ENCODE measurements at regions not wholly inside any gene's neighbourhood (a gene's known extent, or its start where the extent isn't known, plus 50 kb on each side); places are given as distances from the start of the nearest gene placed in this dataset.

DNA sequence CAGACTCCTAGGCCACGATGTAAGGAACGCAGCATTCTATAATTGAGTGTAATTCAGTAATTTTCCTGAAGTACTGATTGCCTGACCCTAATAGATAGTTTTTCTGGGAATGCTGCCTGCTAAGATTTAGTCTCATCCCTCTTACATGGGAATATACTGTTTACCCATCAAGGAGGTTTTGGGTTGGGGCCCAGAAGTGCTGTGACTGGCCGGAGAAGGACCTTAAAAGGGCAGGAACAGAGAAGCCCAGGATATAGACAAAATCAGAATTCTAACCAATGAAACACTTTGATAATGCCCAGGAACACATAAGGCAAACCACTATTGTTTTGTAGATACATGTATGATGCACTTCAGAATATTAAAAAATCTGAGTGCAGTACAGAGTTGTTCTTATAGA lies 111.6 kb downstream of the RGS2 start:
- BruUV-seq (replicated peaks), result no TSS peak
- DNase-seq (ENCODE audit: low read depth, low spot score) (no peak), FAIRE-seq (no peak)
- Histone ChIP-seq H3K79me2 (ENCODE audit: control insufficient read depth, insufficient read depth, low read length) (no peaks in the 10 kb centered on the region), H3K27me3 (ENCODE audit: control insufficient read depth in 2 of 2, insufficient read depth in 2 of 2, low read length in 2 of 2) (no peaks in the 10 kb centered on the region), H3K9ac (replicated peaks; ENCODE audit: extremely low read depth, insufficient read depth, low read length) (no peak overlapping the region), H4K20me1 (replicated peaks; ENCODE audit: control insufficient read depth, extremely low read depth, insufficient read depth, low read length) (no peaks in the 10 kb centered on the region), H3K4me2 (ENCODE audit: insufficient read depth, low read length) (no peak overlapping the region), H3K27ac (ENCODE audit: insufficient read depth, low read depth, low read length) (no peak overlapping the region), H3K4me3 (replicated peaks in 1 of 3; ENCODE audit: insufficient read depth in 1 of 3, low read depth in 1 of 3, low read length in 3 of 3) (no peak overlapping the region), H3K9me3 (replicated peaks; ENCODE audit: control insufficient read depth, insufficient read depth, low read length) (no peaks in the 10 kb centered on the region), H3K9me1 (replicated peaks; ENCODE audit: control insufficient read depth, extremely low read depth, insufficient read depth, low read length) (no peaks in the 10 kb centered on the region), H3K4me1 (ENCODE audit: control insufficient read depth, extremely low read depth, insufficient read depth, low read length) (no peaks in the 10 kb centered on the region), H3K36me3 (ENCODE audit: control insufficient read depth in 2 of 2, extremely low read depth in 1 of 2, insufficient read depth in 2 of 2, low read length in 2 of 2) (no peaks in the 10 kb centered on the region), H2AFZ (ENCODE audit: low read depth, low read length) (no peak overlapping the region)
- dilution Hi-C loops (cut with MboI; ENCODE audit: extremely low pct_ligation_motif_present, low sequenced_read_pairs) (no loop called here), intact Hi-C loops (cut with micrococcal nuclease) (loop anchor here (10.0 kb wide), 1 partner anchor 46 kb away; no protein-coding TSS in a partner anchor)
- no peak for TF ChIP-seq JUN (IDR thresholded peaks at IDR 0.05; ENCODE audit: borderline replicate concordance, insufficient read depth, insufficient read length, low read depth)
- no peak for TF ChIP-seq EZH2 (IDR thresholded peaks at IDR 0.05; ENCODE audit: borderline replicate concordance, low read depth, low read length, severe bottlenecking)
- TF ChIP-seq POLR2AphosphoS5 (IDR thresholded peaks at IDR 0.05; ENCODE audit: insufficient read depth, low read depth, low read length), result no peak
- POLR2A ChIA-PET, result no interaction called here
- CTCF ChIA-PET, result no interaction called here

DNA sequence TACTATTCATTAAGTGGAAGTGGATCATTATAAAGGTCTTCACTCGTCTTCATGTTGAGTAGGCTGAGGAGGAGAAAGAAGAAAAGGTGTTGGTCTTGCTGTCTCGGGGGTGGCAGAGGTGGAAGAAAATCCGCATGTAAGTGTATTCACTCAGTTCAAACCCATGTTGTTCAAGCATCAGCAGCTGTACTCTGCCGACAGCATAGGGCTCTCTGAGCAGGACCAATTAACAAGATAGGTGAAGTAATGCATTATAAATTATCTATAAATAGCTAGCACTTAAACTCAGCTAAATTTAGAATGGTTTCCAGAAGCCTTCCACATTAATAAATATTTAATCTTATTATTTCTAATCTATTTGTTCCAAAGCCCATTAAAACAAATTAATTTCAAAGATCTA lies 116.8 kb downstream of the RGS2 start:
- intact Hi-C loops (cut with micrococcal nuclease) (loop anchor here (10.0 kb wide), 1 partner anchor 51 kb away; no protein-coding TSS in a partner anchor), dilution Hi-C loops (cut with MboI; ENCODE audit: extremely low pct_ligation_motif_present, low sequenced_read_pairs) (no loop called here)
- BruUV-seq (replicated peaks), result no TSS peak

More for the DNA sequence above, 116.8 kb downstream of the RGS2 start:
- FAIRE-seq (no peak), DNase-seq (ENCODE audit: low read depth, low spot score) (no peak)
- CTCF ChIA-PET, result interaction anchor here (1.1 kb wide), 1 partner anchor 18 kb away, joined by 3 read pairs; no protein-coding TSS in a partner anchor
- TF ChIP-seq MYC (IDR thresholded peaks at IDR 0.05; ENCODE audit: low read depth, low read length) (no peak), POLR2AphosphoS5 (IDR thresholded peaks at IDR 0.05; ENCODE audit: insufficient read depth, low read depth, low read length) (no peak), GATA2 (IDR thresholded peaks at IDR 0.05; ENCODE audit: insufficient read depth, insufficient read length, low read depth, low read length) (no peak)
- TF ChIP-seq, protein P1, sequence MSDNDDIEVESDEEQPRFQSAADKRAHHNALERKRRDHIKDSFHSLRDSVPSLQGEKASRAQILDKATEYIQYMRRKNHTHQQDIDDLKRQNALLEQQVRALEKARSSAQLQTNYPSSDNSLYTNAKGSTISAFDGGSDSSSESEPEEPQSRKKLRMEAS (IDR thresholded peaks at IDR 0.05; ENCODE audit: insufficient read depth, insufficient read length), result no peak
- POLR2A ChIA-PET, result no interaction called here
- Histone ChIP-seq H3K9ac (replicated peaks; ENCODE audit: extremely low read depth, insufficient read depth, low read length) (no peak overlapping the region), H3K79me2 (ENCODE audit: control insufficient read depth, insufficient read depth, low read length) (no peaks in the 10 kb centered on the region), H3K27ac (ENCODE audit: insufficient read depth, low read depth, low read length) (no peak overlapping the region), H2AFZ (ENCODE audit: low read depth, low read length) (no peak overlapping the region), H3K4me1 (ENCODE audit: control insufficient read depth, extremely low read depth, insufficient read depth, low read length) (no peaks in the 10 kb centered on the region), H3K4me3 (replicated peaks in 1 of 3; ENCODE audit: insufficient read depth in 1 of 3, low read depth in 1 of 3, low read length in 3 of 3) (no peak overlapping the region), H3K27me3 (ENCODE audit: control insufficient read depth in 2 of 2, insufficient read depth in 2 of 2, low read length in 2 of 2) (no peaks in the 10 kb centered on the region), H3K9me3 (replicated peaks; ENCODE audit: control insufficient read depth, insufficient read depth, low read length) (no peaks in the 10 kb centered on the region), H4K20me1 (replicated peaks; ENCODE audit: control insufficient read depth, extremely low read depth, insufficient read depth, low read length) (no peaks in the 10 kb centered on the region), H3K9me1 (replicated peaks; ENCODE audit: control insufficient read depth, extremely low read depth, insufficient read depth, low read length) (no peaks in the 10 kb centered on the region), H3K4me2 (ENCODE audit: insufficient read depth, low read length) (no peak overlapping the region), H3K36me3 (ENCODE audit: control insufficient read depth in 2 of 2, extremely low read depth in 1 of 2, insufficient read depth in 2 of 2, low read length in 2 of 2) (no peaks in the 10 kb centered on the region)

Measured in endothelial cell of umbilical vein (primary cell).